WERI-Rb-1 (cell line): ENCODE measurements at regions not wholly inside any gene's neighbourhood (a gene's known extent, or its start where the extent isn't known, plus 50 kb on each side); places are given as distances from the start of the nearest gene placed in this dataset.

ENCODE experiments used
- DNase-seq: peaks from one replicate; pipeline ENCODE4 v3.0.0-alpha.2; 2020
- H3K27ac ChIP-seq: fragments of 250-450 bp; sonication (Bioruptor Pico); 2 replicates; pipeline ENCODE4 v1.5.1; 2020; ENCODE audit warnings: mild to moderate bottlenecking, moderate library complexity
- H3K27me3 ChIP-seq: fragments of 250-450 bp; sonication (Bioruptor Pico); 2 replicates; pipeline ENCODE4 v1.5.1; 2021; ENCODE audit warnings: mild to moderate bottlenecking, low read depth, moderate library complexity; ENCODE audit not compliant: insufficient read depth, severe bottlenecking
- H3K36me3 ChIP-seq: fragments of 250-450 bp; sonication (Bioruptor Pico); 2 replicates; pipeline ENCODE4 v1.5.1; 2020; ENCODE audit warnings: mild to moderate bottlenecking, moderate library complexity
- H3K4me3 ChIP-seq: 2 replicates; pipeline ENCODE4 v1.5.1; 2011; ENCODE audit warnings: low read depth, mild to moderate bottlenecking, control low read depth, low read length
- H3K9me3 ChIP-seq: fragments of 250-450 bp; sonication (Bioruptor Pico); 2 replicates; pipeline ENCODE4 v1.5.1; 2021; ENCODE audit warnings: mild to moderate bottlenecking, moderate library complexity; ENCODE audit not compliant: severe bottlenecking
- CTCF ChIP-seq: IDR thresholded peaks from 2 replicates; pipeline ENCODE4 v1.5.1; 2011; ENCODE audit warnings: low read depth, mild to moderate bottlenecking, control low read depth, inconsistent platforms, low read length

- H3K27me3 ChIP-seq: peaks cover 43% of the 10 kb centered on the region
- no peaks in the 10 kb centered on the region for H3K36me3 ChIP-seq
- no peak for DNase-seq
- H3K9me3 ChIP-seq: no peaks in the 10 kb centered on the region
- no peak overlapping the region for H3K4me3 ChIP-seq
- H3K27ac ChIP-seq: no peak overlapping the region
- no peak for TF ChIP-seq CTCF
These were observed 198.8 kb downstream of the MAF start for GRCh38 chr16:79401782-79402181.

GRCh38 chr16:79401157-79401556 is 199.4 kb downstream of the MAF start:
- no peak for DNase-seq
- no peaks in the 10 kb centered on the region for H3K36me3 ChIP-seq
- no peak overlapping the region for H3K27ac ChIP-seq
- TF ChIP-seq CTCF: no peak
- peaks cover 37% of the 10 kb centered on the region for H3K27me3 ChIP-seq
- no peaks in the 10 kb centered on the region for H3K9me3 ChIP-seq
- H3K4me3 ChIP-seq: no peak overlapping the region

- no peak for TF ChIP-seq CTCF
These were observed 199.9 kb downstream of the MAF start for GRCh38 chr16:79400462-79401149.

GRCh38 chr16:79395591-79395990 is 204.9 kb downstream of the MAF start:
- H3K9me3 ChIP-seq: no peaks in the 10 kb centered on the region
- no peak overlapping the region for H3K4me3 ChIP-seq
- H3K36me3 ChIP-seq: no peaks in the 10 kb centered on the region
- DNase-seq: no peak
- peaks cover 38% of the 10 kb centered on the region for H3K27me3 ChIP-seq
- no peak overlapping the region for H3K27ac ChIP-seq
- no peak for TF ChIP-seq CTCF

More at GRCh38 chr16:79400462-79401149, 199.9 kb downstream of the MAF start:
- no peaks in the 10 kb centered on the region for H3K9me3 ChIP-seq
- H3K4me3 ChIP-seq: no peak overlapping the region
- H3K36me3 ChIP-seq: no peaks in the 10 kb centered on the region
- no peak overlapping the region for H3K27ac ChIP-seq
- peaks cover 38% of the 10 kb centered on the region for H3K27me3 ChIP-seq
- DNase-seq: no peak

GRCh38 chr16:79394206-79394605 is 206.3 kb downstream of the MAF start:
- no peak for DNase-seq
- no peak overlapping the region for H3K4me3 ChIP-seq
- no peaks in the 10 kb centered on the region for H3K9me3 ChIP-seq
- H3K27ac ChIP-seq: no peak overlapping the region
- H3K36me3 ChIP-seq: no peaks in the 10 kb centered on the region
- TF ChIP-seq CTCF: no peak
- peaks cover 43% of the 10 kb centered on the region for H3K27me3 ChIP-seq

- Histone ChIP-seq H3K36me3 (no peaks in the 10 kb centered on the region), H3K4me3 (no peak overlapping the region), H3K9me3 (no peaks in the 10 kb centered on the region), H3K27ac (no peak overlapping the region), H3K27me3 (peaks cover 49% of the 10 kb centered on the region)
- no peak for TF ChIP-seq CTCF
- no peak for DNase-seq
These were observed 207.0 kb downstream of the MAF start for GRCh38 chr16:79393564-79393963.
